DLD1 (cell line): ENCODE measurements at regions not wholly inside any gene's neighbourhood (a gene's known extent, or its start where the extent isn't known, plus 50 kb on each side); places are given as distances from the start of the nearest gene placed in this dataset.

ENCODE experiments used
- in situ Hi-C: cut with HindIII; loops from 2 replicates; pipeline ENCODE4 v1.10.0; 2017; ENCODE audit warnings: low sequenced_read_pairs

DNA sequence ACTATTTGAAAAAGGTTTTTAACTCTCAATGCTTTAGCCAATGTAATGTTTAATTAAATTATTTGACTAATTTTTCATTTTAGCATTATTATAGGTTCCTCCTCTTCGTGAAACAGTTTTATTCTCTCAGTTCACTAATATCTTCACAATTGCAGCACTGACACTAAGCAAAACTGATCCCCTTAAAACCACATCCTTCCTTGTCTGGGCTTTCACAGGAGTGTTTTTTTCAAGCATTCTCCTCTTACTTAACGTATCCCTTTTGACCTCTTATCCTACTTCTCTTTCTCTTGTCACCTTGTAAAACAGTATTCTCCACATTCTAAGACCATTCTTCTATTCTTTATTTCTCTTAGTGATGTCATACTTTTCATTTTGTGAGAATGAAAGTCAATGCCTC, 112.8 kb downstream of the DSC3 start:
- in situ Hi-C loops: no loop called here

DNA sequence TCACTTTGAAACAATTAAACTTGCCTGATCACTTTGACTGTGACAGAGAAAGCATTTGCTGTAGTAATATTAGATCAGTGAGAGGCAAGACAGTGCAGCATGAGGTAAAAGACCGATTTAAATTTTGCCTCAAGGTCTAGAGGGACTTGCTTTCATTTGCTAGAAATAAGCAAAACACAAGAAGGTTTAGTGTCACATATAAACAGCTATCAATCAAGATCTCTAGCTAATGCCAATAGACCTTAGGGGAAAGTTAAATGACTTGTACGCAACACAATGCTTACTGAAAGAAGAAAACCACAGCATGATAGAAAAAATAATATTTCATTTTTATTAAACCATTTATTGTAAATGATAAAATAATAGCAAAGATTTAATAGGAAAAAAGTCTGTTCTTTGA, 113.5 kb downstream of the DSC3 start:
- in situ Hi-C loops: no loop called here

- in situ Hi-C loops: no loop called here
Measured at GRCh38 chr18:30927517-30928075, 114.9 kb downstream of the DSC3 start.

DNA sequence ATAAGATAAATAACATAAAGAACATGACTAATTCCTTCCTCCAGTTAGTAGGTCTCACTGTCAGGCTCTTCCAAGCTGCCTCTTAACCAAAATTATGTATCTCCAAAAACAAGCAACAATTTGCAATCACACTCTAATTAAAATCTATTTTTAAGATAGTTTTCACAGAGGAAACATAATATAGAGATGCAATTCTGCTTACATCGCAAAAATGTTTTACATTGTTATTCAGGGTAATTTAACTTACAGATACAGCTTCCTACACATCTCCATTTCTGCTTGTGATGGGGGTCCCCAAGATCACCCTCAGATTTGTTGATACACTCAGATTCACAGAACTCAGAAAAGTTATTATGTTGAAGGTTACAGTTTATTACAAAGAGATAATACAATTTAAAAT, 115.5 kb downstream of the DSC3 start:
- in situ Hi-C loops: no loop called here

- in situ Hi-C loops: no loop called here
Measured at GRCh38 chr18:30925795-30926194, 116.7 kb downstream of the DSC3 start.

DNA sequence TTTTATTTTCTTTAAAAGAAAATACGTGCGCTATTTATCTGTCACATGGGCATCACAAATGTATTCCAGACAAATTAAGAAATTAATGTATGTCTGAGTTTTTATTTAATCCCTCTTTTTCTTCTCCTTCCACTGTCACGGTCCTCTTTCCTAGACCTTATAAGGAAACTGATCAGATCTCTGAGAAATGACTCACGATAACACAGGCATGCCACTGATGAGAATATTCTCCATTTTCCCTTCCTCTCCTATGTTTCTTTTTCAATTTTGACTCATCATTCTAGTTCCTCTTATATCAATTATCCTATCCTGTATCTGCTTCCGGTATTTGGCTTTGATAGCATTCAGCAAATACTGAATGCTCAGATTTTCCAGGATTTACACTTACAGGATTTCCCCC, 121.8 kb downstream of the DSC3 start:
- in situ Hi-C loops: no loop called here

- in situ Hi-C loops: no loop called here
Measured at GRCh38 chr18:30920351-30920750, 122.2 kb downstream of the DSC3 start.

DNA sequence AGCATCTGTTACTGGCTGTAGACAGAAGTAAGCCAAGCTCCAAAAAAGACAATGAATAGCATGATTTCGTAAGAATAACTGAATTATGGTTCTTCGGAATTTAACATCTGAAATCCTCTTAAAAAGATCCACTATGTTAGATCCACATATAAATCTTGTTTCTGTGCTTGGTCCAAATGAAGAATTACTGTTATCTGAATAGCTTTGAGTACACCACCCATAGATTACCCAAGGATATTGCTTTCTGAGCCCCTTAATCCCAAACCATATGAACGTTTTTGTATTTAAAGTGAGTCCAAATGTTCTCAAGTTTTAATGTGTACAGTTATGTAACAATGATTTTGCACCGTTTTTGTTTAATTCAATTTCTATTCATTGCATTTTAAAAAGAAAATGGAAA, 124.9 kb downstream of the DSC3 start:
- in situ Hi-C loops: no loop called here

- in situ Hi-C loops: no loop called here
Measured at GRCh38 chr18:30915336-30915988, 127.1 kb downstream of the DSC3 start.

DNA sequence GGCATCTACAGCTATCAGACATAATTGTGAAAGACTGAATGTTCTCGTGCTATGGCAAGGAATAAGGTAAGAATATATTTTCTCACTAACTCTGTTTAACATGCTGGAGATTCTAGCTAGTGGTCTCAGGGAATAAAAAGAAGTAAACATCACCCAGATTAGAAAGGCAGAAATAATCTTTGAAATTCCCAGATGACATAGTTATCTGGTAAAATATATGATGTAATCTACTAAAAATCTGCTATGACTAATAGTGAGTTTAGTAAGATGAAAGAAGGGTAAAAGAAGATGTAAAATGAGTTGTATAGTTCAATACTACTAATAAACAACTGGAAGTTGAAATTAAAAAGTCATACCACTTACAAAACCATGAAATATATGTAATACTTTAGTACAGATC, 134.2 kb downstream of the DSC3 start:
- in situ Hi-C loops: no loop called here

DNA sequence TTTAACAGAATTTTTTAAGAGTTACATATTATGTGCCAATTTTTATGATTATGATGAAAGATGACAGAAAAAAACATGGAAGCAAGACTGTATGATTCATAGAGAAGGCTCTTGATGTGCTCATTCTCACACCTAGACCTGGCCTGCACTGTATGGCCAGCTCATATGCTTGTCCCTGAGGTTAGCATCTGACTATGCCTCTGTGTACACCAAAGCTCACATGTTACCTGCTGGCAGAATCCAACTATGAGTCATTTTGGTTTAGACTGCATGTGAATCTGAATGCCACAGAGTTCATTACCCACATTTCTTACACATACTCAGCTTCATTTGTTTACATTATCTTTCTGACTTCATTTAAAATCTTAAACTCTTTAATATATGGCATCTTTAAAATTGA, 139.0 kb downstream of the DSC3 start:
- in situ Hi-C loops: no loop called here

- in situ Hi-C loops: no loop called here
Measured at GRCh38 chr18:30889519-30890301, 152.8 kb downstream of the DSC3 start.

- in situ Hi-C loops: no loop called here
Measured at GRCh38 chr18:30888344-30888743, 154.2 kb downstream of the DSC3 start.

DNA sequence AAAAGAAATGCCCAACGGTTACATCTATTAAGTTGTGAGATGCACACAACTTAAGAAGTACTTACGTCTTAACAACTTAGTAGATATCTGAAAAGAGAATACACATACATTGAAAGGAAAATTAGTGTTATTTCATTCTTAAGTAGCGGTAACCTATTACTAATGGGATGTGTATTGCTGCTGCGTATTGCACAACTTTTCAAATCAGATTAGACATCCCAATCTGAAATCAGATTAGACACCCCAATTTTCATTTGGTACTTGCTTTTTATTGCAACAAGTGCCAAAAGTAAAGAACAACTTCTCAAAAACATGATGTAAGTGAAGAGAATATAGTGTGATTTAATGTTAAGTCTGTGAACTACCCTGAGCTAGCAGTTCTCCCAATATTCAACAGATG, 155.5 kb downstream of the DSC3 start:
- in situ Hi-C loops: no loop called here

GRCh38 chr18:30870466-30870865, 172.1 kb downstream of the DSC3 start:
- in situ Hi-C loops: no loop called here

DNA sequence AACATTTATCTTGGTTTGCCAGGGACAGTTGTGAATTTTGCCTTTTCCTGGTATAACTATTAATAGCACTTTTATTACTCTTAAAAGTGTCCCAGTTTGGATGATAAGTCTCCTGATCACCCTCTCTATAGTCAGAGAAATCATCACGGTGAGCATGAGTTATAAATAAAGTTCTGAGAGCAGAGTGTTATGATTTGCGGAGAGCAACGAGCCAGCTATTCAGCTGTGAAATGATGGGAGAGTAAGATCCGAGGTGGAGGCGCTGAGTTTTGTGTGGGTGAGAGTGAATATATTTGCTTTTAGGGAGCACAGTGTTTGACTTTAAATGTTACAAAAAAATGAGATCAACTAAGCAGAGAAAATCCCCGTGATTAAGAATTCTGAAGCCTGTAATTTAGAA, 179.6 kb downstream of the DSC3 start:
- in situ Hi-C loops: no loop called here

GRCh38 chr18:30860741-30861140, 181.8 kb downstream of the DSC3 start:
- in situ Hi-C loops: no loop called here

DNA sequence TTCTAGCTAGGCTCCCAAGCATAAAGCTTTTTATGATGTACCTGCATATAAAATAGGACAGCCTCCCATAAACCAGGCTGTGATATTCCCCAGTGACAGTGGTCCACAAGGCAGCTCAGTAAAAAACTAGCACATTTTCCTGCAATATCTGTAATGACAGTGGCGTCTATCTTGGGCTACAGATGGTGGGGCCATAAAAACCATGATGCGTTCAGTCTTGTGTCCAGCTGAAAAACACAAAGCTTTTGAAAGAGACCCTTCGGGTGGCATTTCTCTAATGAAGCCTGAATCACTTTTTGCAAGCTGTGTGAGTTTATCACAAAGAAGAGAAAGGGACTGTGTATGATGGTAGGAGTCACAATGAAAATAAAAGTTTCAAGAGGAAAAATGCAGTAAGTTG, 183.5 kb downstream of the DSC3 start:
- in situ Hi-C loops: no loop called here

- in situ Hi-C loops: no loop called here
Measured at GRCh38 chr18:30858560-30858959, 184.0 kb downstream of the DSC3 start.

DNA sequence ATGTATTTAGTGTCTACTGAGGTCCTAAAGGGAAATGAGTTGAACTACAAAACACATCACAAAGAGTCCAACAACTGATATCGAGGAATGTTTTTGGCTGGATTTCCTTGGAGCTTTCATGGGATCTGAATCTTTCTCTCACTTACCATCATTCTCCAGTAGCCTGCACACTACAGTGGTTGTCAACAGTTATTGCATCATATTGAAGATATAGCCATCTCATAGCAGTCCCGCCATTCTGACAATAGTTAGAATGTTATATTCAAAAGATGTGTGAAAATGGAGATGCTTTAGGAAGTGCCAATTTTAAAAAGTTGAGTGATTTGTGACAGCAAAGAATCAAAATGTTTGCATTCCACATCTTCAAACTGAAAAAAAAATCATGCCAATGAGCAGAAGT, 186.8 kb downstream of the DSC3 start:
- in situ Hi-C loops: no loop called here

DNA sequence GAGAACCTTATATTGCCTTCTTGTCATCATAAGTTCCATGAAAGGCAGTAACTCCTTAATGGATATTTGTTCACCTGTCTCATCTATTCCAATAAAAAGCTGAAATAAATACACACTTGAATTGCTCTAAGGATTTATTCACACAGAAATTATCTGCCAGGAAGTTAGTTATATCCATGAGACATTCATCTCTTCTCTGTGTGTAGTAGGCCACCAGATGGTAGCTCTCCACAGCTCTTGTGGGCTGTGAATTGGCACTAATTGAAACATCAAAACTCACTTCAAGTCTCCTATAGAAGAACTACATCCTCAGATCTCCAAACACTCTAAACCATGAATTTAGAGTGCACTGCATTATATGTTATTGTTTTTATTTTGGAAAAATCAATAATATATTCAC, 189.6 kb downstream of the DSC3 start:
- in situ Hi-C loops: no loop called here

- in situ Hi-C loops: no loop called here
Measured at GRCh38 chr18:30852541-30852940, 190.0 kb downstream of the DSC3 start.
